ENCODE measurements at regions not wholly inside any gene's neighbourhood (a gene's known extent, or its start where the extent isn't known, plus 50 kb on each side); places are given as distances from the start of the nearest gene placed in this dataset.
"Not testable (repeated sequence)": the region's sequence is repeated elsewhere in the genome, so short reads cannot be mapped to it uniquely, and the experiment has no call there.

DNA sequence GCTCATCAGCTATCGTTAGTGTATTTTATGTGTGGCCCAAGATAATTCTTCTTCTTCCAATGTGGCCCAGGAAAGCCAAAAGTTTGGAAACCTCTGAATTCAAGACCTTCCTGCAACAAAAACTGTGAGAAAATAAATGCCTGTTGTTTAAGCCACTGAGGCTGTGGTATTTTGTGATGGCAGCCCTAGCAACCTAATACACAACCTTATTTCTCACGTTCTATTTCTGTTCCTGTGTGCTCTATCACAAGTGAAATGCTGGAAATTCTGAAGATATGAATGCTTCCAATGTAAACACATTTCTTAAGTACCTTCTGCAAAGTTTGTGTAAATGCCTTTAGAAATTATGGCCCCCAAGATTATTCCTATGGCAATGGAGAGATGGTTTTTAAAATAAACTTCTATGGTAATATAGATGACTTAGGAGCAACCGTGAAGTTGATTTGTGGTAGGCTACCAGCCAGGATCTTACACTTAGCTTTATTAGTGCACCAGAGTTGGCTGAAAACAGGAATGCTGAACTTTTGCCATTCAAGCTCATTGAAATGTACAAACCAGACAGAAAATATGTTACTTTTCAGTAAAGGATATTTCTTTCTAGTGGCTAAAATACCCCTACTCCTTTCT lies 148.0 kb downstream of the USP46 start:
- no peak overlapping the region for H3K4me3 ChIP-seq (ENCODE audit: low read depth, low read length)
- DNase-seq (ENCODE audit: low read depth), result no peak
- TF ChIP-seq CTCF (IDR thresholded peaks at IDR 0.05; ENCODE audit: low read depth, low read length, missing control alignments), result no peak

- DNase-seq (ENCODE audit: low read depth), result no peak
- H3K4me3 ChIP-seq (ENCODE audit: low read depth, low read length), result no peak overlapping the region
- no peak for TF ChIP-seq CTCF (IDR thresholded peaks at IDR 0.05; ENCODE audit: low read depth, low read length, missing control alignments)
Measured at GRCh38 chr4:52511825-52512224, 147.3 kb downstream of the USP46 start.

- no peak for TF ChIP-seq CTCF (IDR thresholded peaks at IDR 0.05; ENCODE audit: low read depth, low read length, missing control alignments)
- no peak for DNase-seq (ENCODE audit: low read depth)
- H3K4me3 ChIP-seq (ENCODE audit: low read depth, low read length), result no peak overlapping the region
Measured at GRCh38 chr4:52512291-52512690, 146.8 kb downstream of the USP46 start.

DNA sequence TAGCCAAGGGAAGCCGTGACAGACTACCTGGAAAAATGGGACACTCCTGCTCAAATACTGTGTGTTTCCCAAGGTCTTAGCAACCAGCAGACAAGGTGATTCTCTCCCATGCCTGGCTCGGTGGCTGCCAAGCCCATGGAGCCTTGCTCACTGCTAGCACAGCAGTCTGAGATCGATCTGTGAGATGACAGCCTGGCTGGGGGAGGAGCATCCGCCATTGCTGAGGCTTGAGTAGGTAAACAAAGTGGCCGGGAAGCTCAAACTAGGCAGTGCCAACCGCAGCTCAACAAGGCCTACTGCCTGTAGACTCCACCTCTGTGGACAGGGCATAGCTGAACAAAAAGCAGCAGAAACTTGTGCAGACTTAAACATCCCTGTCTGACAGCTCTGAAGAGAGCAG lies 137.0 kb downstream of the USP46 start:
- H3K4me3 ChIP-seq (ENCODE audit: low read depth, low read length); DNase-seq (ENCODE audit: low read depth): not testable (repeated sequence)

DNA sequence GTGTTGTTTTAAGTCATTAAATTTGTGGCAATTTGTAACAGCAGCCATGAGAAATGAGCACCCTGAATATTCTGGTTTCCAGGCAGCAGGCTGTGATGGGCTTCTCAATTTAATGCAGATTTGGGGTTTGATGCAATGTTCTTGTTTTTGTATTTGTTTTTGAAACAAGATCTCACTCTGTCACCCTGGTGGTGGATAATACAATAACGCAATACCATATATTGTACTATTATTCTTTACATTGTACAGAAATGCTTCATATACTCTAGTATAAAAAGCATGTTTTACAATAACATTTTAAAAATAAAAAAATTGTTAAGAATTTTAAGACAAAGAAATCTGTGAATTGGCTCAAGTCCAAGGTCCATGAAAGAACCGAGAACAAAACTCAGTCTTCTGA lies 129.1 kb downstream of the USP46 start:
- no peak for DNase-seq (ENCODE audit: low read depth)
- no peak for TF ChIP-seq CTCF (IDR thresholded peaks at IDR 0.05; ENCODE audit: low read depth, low read length, missing control alignments)
- H3K4me3 ChIP-seq (ENCODE audit: low read depth, low read length), result no peak overlapping the region

DNA sequence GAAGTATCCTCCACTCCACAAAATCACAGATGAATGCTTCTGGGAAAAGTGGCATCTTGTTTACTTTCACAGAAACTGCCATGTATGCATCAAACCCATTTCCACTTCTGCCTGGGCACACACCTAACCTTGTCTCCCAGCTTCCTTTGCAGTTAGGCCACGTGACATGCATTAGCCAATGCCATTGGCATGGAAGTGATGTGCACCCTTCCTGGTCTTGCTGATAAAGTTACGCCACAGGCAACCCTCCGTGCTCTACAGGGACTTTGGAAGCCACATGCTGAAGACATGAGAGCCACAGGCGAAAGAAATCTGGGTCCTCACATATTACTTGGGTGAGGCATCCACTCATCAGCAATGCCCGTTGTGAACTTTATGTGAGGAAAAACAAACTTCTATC lies 123.3 kb downstream of the USP46 start:
- H3K4me3 ChIP-seq (ENCODE audit: low read depth, low read length), result no peak overlapping the region
- no peak for DNase-seq (ENCODE audit: low read depth)
- TF ChIP-seq CTCF (IDR thresholded peaks at IDR 0.05; ENCODE audit: low read depth, low read length, missing control alignments), result no peak
